Heart left ventricle (tissue), 13 donors: ENCODE measurements at regions not wholly inside any gene's neighbourhood (a gene's known extent, or its start where the extent isn't known, plus 50 kb on each side); places are given as distances from the start of the nearest gene placed in this dataset.
"Not testable (repeated sequence)": the region's sequence is repeated elsewhere in the genome, so short reads cannot be mapped to it uniquely, and the experiment has no call there.

Experiments
- POLR2A ChIP-seq, 2 donors: fragments of 450-650 bp; IDR thresholded peaks; one replicate each; pipeline ENCODE4 v1.6.1; 2017; ENCODE audit warnings: antibody characterized with exemption in 2 of 2, mild to moderate bottlenecking in 2 of 2, moderate library complexity in 2 of 2
- TF ChIP-seq, protein P1 (sequence below), 12 donors: fragments of 200-600 bp; sonication (generic) in 4 of 12; IDR thresholded peaks; one replicate each; pipeline versions ENCODE4 v1.5.0 to v1.8.0; 2018 to 2022; ENCODE audit warnings: antibody characterized with exemption in 12 of 12, mild to moderate bottlenecking in 5 of 12
- donor health status: ischemic (EF 13 %, LVEDD 7.1; RV severe dilation, severe dysfunction).
- donor health status: DM: no; HTN: yes; CAD: no.
- donor health status: DM: no; HTN: no; CAD: no.
- donor health status: ischemic (EF 25% LVEDD 6.9; RV normal size, moderate dysfunction).
- donor health status: ischemic (EF 25% LVEDD 5.7; RV mildly dilated, moderate dysfunction).
- donor health status: ischemic (EF 35%, LVEDD 5.7; RV mildly dilated, moderate dysfunction).
- donor health status: nonischemic (EF 11% LVEDD 7.7; RV severe dilation, severe dysfunction).
- donor health status: DM: yes; HTN: yes; CAD: no.
- donor health status: PGD.
- donor health status: ischemic (EF 29% LVEDD 5.4; RV normal size, mild dysfunction).
- donor health status: nonischemic (EF 23%, LVEDD 6.1; RV moderate dilation, normal function).

- not testable (repeated sequence) for TF ChIP-seq POLR2A (IDR thresholded peaks at IDR 0.05)
- TF ChIP-seq, protein P1, sequence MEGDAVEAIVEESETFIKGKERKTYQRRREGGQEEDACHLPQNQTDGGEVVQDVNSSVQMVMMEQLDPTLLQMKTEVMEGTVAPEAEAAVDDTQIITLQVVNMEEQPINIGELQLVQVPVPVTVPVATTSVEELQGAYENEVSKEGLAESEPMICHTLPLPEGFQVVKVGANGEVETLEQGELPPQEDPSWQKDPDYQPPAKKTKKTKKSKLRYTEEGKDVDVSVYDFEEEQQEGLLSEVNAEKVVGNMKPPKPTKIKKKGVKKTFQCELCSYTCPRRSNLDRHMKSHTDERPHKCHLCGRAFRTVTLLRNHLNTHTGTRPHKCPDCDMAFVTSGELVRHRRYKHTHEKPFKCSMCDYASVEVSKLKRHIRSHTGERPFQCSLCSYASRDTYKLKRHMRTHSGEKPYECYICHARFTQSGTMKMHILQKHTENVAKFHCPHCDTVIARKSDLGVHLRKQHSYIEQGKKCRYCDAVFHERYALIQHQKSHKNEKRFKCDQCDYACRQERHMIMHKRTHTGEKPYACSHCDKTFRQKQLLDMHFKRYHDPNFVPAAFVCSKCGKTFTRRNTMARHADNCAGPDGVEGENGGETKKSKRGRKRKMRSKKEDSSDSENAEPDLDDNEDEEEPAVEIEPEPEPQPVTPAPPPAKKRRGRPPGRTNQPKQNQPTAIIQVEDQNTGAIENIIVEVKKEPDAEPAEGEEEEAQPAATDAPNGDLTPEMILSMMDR (IDR thresholded peaks at IDR 0.05) = not testable (repeated sequence)
These were observed 94.4 kb upstream of the LY86 start for GRCh38 chr6:6494139-6494538.
